OCI-LY7 (cell line): ENCODE measurements at regions not wholly inside any gene's neighbourhood (a gene's known extent, or its start where the extent isn't known, plus 50 kb on each side); places are given as distances from the start of the nearest gene placed in this dataset.

ENCODE experiments used
- BruUV-seq: library from RNA; stranded (reverse); fragments of 400-500 nt; replicated peaks from 2 replicates; lab custom pipeline; 2021; lab: Mats Ljungman, UMichigan
- CTCF ChIA-PET: fragments of 300-600 bp; sonication (Branson Sonifier 250); formaldehyde crosslinking; loops from one replicate; lab custom pipeline; 2022; ENCODE audit warnings: antibody characterized with exemption; ENCODE audit not compliant: unreplicated experiment; lab: Charles Lee
- POLR2A ChIA-PET: fragments of 300-600 bp; sonication (Branson Sonifier 250); formaldehyde crosslinking; loops from one replicate; lab custom pipeline; 2022; ENCODE audit warnings: antibody characterized with exemption; lab: Charles Lee
- DNase-seq: peaks from one replicate; pipeline ENCODE4 v3.0.0-alpha.2; 2015; ENCODE audit warnings: low spot score
- H2AFZ ChIP-seq: fragments of 200-600 bp; sonication (generic), shearing (Covaris generic); 2 replicates; pipeline ENCODE4 v1.6.1; 2014; ENCODE audit warnings: mild to moderate bottlenecking, antibody characterized with exemption, low read length, moderate library complexity
- H3K27ac ChIP-seq: fragments of 200-600 bp; sonication (generic); 2 replicates; pipeline ENCODE4 v1.5.1; 2014; ENCODE audit warnings: mixed run types, low read depth, mild to moderate bottlenecking, moderate library complexity, low read length, inconsistent platforms; ENCODE audit not compliant: poor library complexity, severe bottlenecking
- H3K36me3 ChIP-seq: fragments of 200-600 bp; sonication (generic); 2 replicates; pipeline ENCODE4 v1.6.1; 2014; ENCODE audit warnings: mild to moderate bottlenecking, antibody characterized with exemption, low read length, moderate library complexity, mixed read lengths; ENCODE audit not compliant: insufficient read depth
- H3K4me1 ChIP-seq: fragments of 200-600 bp; sonication (generic); 2 replicates; pipeline ENCODE4 v1.5.1; 2014; ENCODE audit warnings: mild to moderate bottlenecking, low read length; ENCODE audit not compliant: insufficient read depth, poor library complexity, severe bottlenecking
- H3K4me2 ChIP-seq: fragments of 200-600 bp; sonication (generic); 2 replicates; pipeline ENCODE4 v1.6.1; 2014; ENCODE audit warnings: mild to moderate bottlenecking, low read length
- H3K4me3 ChIP-seq: fragments of 200-600 bp; sonication (generic); 2 replicates; pipeline ENCODE4 v1.5.1; 2014; ENCODE audit warnings: mild to moderate bottlenecking, low read depth, low read length; ENCODE audit not compliant: poor library complexity, severe bottlenecking
- H3K79me2 ChIP-seq: fragments of 200-600 bp; sonication (generic); 2 replicates; pipeline ENCODE4 v1.6.1; 2016; ENCODE audit warnings: low read depth, mild to moderate bottlenecking, low read length, moderate library complexity, mixed read lengths; ENCODE audit not compliant: insufficient read depth
- H3K9me2 ChIP-seq: fragments of 200-600 bp; sonication (generic); 2 replicates; pipeline ENCODE4 v1.6.1; 2016; ENCODE audit warnings: mild to moderate bottlenecking, low read length, mixed read lengths; ENCODE audit not compliant: insufficient read depth
- H3K9me3 ChIP-seq: fragments of 200-600 bp; sonication (generic); 2 replicates; pipeline ENCODE4 v1.6.1; 2014; ENCODE audit warnings: mild to moderate bottlenecking, mixed run types, low read length, mixed read lengths
- H4K20me1 ChIP-seq: fragments of 200-600 bp; sonication (generic); 2 replicates; pipeline ENCODE4 v1.6.1; 2014; ENCODE audit warnings: mild to moderate bottlenecking, antibody characterized with exemption, low read length, moderate library complexity, mixed read lengths; ENCODE audit not compliant: insufficient read depth
- CTCF ChIP-seq: fragments of 200-600 bp; sonication (generic); conservative IDR thresholded peaks from 2 replicates; pipeline ENCODE4 v1.5.1; 2014; ENCODE audit warnings: mild to moderate bottlenecking, antibody characterized with exemption, low read length, moderate library complexity, mixed read lengths
- EZH2phosphoT487 ChIP-seq: fragments of 200-600 bp; sonication (generic); IDR thresholded peaks from 2 replicates; pipeline ENCODE4 v1.6.1; 2018; ENCODE audit warnings: low read depth, borderline replicate concordance, mild to moderate bottlenecking, mixed run types, antibody characterized with exemption, low read length, moderate library complexity, mixed read lengths
- intact Hi-C: fragments of 100-400 bp; cut with micrococcal nuclease; formaldehyde crosslinking; loops from one replicate; pipeline ENCODE4 v1.10.0; 2022; ENCODE audit not compliant: unreplicated experiment

- no peak for TF ChIP-seq CTCF
- no peak for TF ChIP-seq EZH2phosphoT487
- CTCF ChIA-PET, result no interaction called here
- DNase-seq, result no peak
- Histone ChIP-seq H3K27ac (no peak overlapping the region), H3K4me1 (no peaks in the 10 kb centered on the region), H3K79me2 (no peaks in the 10 kb centered on the region), H4K20me1 (no peaks in the 10 kb centered on the region), H3K36me3 (no peaks in the 10 kb centered on the region), H3K4me2 (no peak overlapping the region), H2AFZ (no peak overlapping the region), H3K4me3 (no peak overlapping the region), H3K9me3 (no peaks in the 10 kb centered on the region), H3K9me2 (no peaks in the 10 kb centered on the region)
- POLR2A ChIA-PET, result no interaction called here
- BruUV-seq, result no TSS peak
- intact Hi-C loops, result no loop called here
Measured at GRCh38 chr6:10307476-10307875, 107.4 kb downstream of the TFAP2A start.

GRCh38 chr6:10307028-10307427, 107.8 kb downstream of the TFAP2A start:
- Histone ChIP-seq H3K9me2 (no peaks in the 10 kb centered on the region), H3K79me2 (no peaks in the 10 kb centered on the region), H3K4me1 (no peaks in the 10 kb centered on the region), H4K20me1 (no peaks in the 10 kb centered on the region), H3K36me3 (no peaks in the 10 kb centered on the region), H3K4me2 (no peak overlapping the region), H3K27ac (no peak overlapping the region), H3K9me3 (no peaks in the 10 kb centered on the region), H3K4me3 (no peak overlapping the region), H2AFZ (no peak overlapping the region)
- POLR2A ChIA-PET, result no interaction called here
- DNase-seq, result no peak
- BruUV-seq, result no TSS peak
- CTCF ChIA-PET, result no interaction called here
- intact Hi-C loops, result no loop called here
- TF ChIP-seq EZH2phosphoT487 (no peak), CTCF (no peak)

- no peak overlapping the region for H3K4me2 ChIP-seq
- H3K9me3 ChIP-seq, result no peaks in the 10 kb centered on the region
- no peak overlapping the region for H2AFZ ChIP-seq
- DNase-seq, result no peak
- no TSS peak for BruUV-seq
- no peaks in the 10 kb centered on the region for H3K9me2 ChIP-seq
- no peak overlapping the region for H3K27ac ChIP-seq
- no peaks in the 10 kb centered on the region for H3K36me3 ChIP-seq
- TF ChIP-seq CTCF (no peak), EZH2phosphoT487 (no peak)
- H4K20me1 ChIP-seq, result no peaks in the 10 kb centered on the region
- H3K4me3 ChIP-seq, result no peak overlapping the region
- no peaks in the 10 kb centered on the region for H3K79me2 ChIP-seq
- ChIA-PET POLR2A (no interaction called here), CTCF (no interaction called here)
- H3K4me1 ChIP-seq, result no peaks in the 10 kb centered on the region
- intact Hi-C loops, result no loop called here
Measured at GRCh38 chr6:10305790-10306415, 109.0 kb downstream of the TFAP2A start.
